Ovary (tissue), 7 donors: ENCODE measurements at regions not wholly inside any gene's neighbourhood (a gene's known extent, or its start where the extent isn't known, plus 50 kb on each side); places are given as distances from the start of the nearest gene placed in this dataset.

Experiments used
- DNase-seq, 5 donors: peaks; one replicate each; pipeline ENCODE4 v3.0.0-alpha.2; 2019 to 2020
- H3K27ac ChIP-seq, 2 donors: fragments of 200-600 bp; one replicate each; pipeline versions ENCODE4 v1.5.1 to v1.8.0; 2019 to 2022
- H3K27me3 ChIP-seq: fragments of 200-600 bp; one replicate; pipeline ENCODE4 v1.8.0; 2022
- H3K36me3 ChIP-seq: fragments of 200-600 bp; sonication (generic); one replicate; pipeline ENCODE4 v1.5.1; 2019
- H3K4me1 ChIP-seq: one replicate; pipeline ENCODE4 v1.8.1; 2013; ENCODE audit warnings: mild to moderate bottlenecking, moderate library complexity; ENCODE audit not compliant: insufficient read depth
- H3K4me3 ChIP-seq: fragments of 200-600 bp; sonication (generic); one replicate; pipeline ENCODE4 v1.5.1; 2017
- H3K9me3 ChIP-seq, 2 donors: fragments of 200-600 bp in 1 of 2; sonication (generic) in 1 of 2; one replicate each; pipeline versions ENCODE4 v1.5.1 to v1.8.1; 2013 to 2019; ENCODE audit warnings: mild to moderate bottlenecking in 1 of 2, moderate library complexity in 1 of 2
- EP300 ChIP-seq: sonication (generic); formaldehyde crosslinking; IDR thresholded peaks from one replicate; pipeline ENCODE4 v1.6.1; 2017; ENCODE audit warnings: antibody characterized with exemption
- POLR2A ChIP-seq: fragments of 450-650 bp; IDR thresholded peaks from one replicate; pipeline ENCODE4 v1.6.1; 2017; ENCODE audit warnings: antibody characterized with exemption, mild to moderate bottlenecking, moderate library complexity
- WGBS, 3 donors: extraction: QIAGEN DNeasy Blood & Tissue Kit in 1 of 3; methylation state at CpG; one replicate each; pipeline versions ENCODE4 v1.1.5 to v1.1.7; 2013 to 2017; 5-methylcytosine and 5-hydroxymethylcytosine counted together
- intact Hi-C, 4 donors: fragments of 100-400 bp; cut with DNase I; formaldehyde crosslinking; loops; one replicate each; pipeline versions ENCODE4 v1.11.0 to v1.15.1; 2022 to 2023
- TF ChIP-seq, protein P1 (sequence below), 3 donors: fragments of 450-650 bp in 2 of 3; fragments of 200-600 bp in 1 of 3; IDR thresholded peaks; one replicate each; pipeline versions ENCODE4 v1.5.1 to v1.8.0; 2016 to 2022; ENCODE audit warnings: antibody characterized with exemption in 3 of 3, mild to moderate bottlenecking in 1 of 3
- donor health status: DM: no; HTN: no; CAD: no; lungs with moderate emphysema.
- donor health status: DM: no; HTN: no; CAD: no.
- donor health status: Bipolar disorder and iron deficiency.
- donor health status: DM: no; HTN: no; CAD: no.
- donor health status: DM: yes; HTN: yes; CAD: no.

DNA sequence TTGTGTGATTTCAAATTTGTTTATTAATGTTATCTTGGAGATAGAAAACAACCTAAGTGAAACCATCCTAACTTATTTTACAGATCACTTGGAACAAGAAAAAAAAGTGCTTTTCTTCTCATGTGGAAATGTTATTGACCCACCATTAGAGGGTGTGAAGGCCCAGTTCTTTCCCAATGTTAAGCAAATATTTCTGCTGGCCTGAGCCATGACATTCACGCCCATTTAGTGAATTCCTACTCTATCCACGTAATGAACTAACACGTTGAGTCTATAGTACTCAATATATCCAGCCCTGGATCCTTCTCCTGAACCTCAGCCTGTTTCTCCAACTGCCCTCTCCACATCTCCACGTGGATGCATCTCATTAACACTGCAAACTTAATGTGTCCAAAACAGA, 180.6 kb upstream of the ZFP64 start:
- intact Hi-C loops = no loop called here
- 54 to 67% (median 55%) methylated on average over 4 of the region's 4 CpGs for WGBS, 3 donors
- Histone ChIP-seq H3K4me1 (no peaks in the 10 kb centered on the region), H3K27ac (no peak overlapping the region), H3K27me3 (no peaks in the 10 kb centered on the region), H3K4me3 (no peak overlapping the region), H3K9me3 (no peaks in the 10 kb centered on the region), H3K36me3 (no peaks in the 10 kb centered on the region)
- no peak for DNase-seq
- TF ChIP-seq, protein P1, sequence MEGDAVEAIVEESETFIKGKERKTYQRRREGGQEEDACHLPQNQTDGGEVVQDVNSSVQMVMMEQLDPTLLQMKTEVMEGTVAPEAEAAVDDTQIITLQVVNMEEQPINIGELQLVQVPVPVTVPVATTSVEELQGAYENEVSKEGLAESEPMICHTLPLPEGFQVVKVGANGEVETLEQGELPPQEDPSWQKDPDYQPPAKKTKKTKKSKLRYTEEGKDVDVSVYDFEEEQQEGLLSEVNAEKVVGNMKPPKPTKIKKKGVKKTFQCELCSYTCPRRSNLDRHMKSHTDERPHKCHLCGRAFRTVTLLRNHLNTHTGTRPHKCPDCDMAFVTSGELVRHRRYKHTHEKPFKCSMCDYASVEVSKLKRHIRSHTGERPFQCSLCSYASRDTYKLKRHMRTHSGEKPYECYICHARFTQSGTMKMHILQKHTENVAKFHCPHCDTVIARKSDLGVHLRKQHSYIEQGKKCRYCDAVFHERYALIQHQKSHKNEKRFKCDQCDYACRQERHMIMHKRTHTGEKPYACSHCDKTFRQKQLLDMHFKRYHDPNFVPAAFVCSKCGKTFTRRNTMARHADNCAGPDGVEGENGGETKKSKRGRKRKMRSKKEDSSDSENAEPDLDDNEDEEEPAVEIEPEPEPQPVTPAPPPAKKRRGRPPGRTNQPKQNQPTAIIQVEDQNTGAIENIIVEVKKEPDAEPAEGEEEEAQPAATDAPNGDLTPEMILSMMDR (IDR thresholded peaks at IDR 0.05) = no peak
- no peak for TF ChIP-seq EP300
- TF ChIP-seq POLR2A = no peak

DNA sequence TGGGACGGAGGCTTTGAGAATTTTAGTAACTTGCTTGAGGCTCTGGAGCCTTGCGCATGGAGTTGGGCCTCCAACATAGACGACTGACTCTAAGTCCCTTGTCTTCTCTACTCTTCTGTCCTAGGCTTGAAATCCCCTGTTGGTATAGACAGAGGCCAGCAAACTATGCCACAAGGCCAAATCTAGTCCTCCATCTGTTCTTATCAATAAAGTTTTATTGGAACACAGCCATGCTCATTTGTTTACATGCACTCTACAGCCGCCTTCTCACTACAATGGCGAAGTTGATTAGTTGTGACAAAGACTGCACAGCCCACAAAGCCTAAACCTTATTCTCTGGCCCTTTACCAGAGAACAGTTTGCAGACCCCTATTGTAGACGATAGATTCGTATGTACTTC, 174.1 kb upstream of the ZFP64 start:
- Histone ChIP-seq H3K27ac (no peak overlapping the region), H3K36me3 (no peaks in the 10 kb centered on the region), H3K9me3 (no peaks in the 10 kb centered on the region), H3K4me3 (no peak overlapping the region), H3K27me3 (no peaks in the 10 kb centered on the region), H3K4me1 (no peaks in the 10 kb centered on the region)
- intact Hi-C loops = no loop called here
- no peak for DNase-seq
- 94 to 96% (median 94%) methylated on average over 7 of the region's 7 CpGs for WGBS, 3 donors
- TF ChIP-seq EP300 (no peak), POLR2A (no peak)
- TF ChIP-seq, protein P1 (IDR thresholded peaks at IDR 0.05) = no peak

DNA sequence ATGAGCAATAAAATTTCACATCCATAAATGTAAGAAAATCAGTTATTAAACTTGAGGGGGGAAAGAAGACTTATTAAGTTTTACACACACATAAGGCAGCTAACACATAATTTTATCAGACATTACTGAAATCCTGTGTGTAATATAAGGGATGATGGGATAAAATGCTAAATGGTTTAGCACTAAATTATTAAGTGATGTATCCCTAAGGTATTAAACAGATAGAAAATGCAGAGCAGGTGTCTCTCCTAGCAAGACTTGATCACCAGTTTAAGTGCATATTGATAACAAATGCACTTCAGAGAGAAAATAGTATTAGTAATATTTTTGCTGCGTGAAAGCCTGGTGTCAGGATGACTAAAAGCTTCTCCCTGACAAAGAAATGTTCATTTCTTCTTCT, 172.8 kb upstream of the ZFP64 start:
- no peak for TF ChIP-seq POLR2A
- TF ChIP-seq EP300 = no peak
- TF ChIP-seq, protein P1 (IDR thresholded peaks at IDR 0.05) = no peak
- H3K27me3 ChIP-seq = no peaks in the 10 kb centered on the region
- no peaks in the 10 kb centered on the region for H3K9me3 ChIP-seq
- no peak for DNase-seq
- H3K36me3 ChIP-seq = no peaks in the 10 kb centered on the region
- intact Hi-C loops = no loop called here
- 60 to 89% (median 80%) methylated on average over 1 of the region's 1 CpG for WGBS, 3 donors
- H3K4me1 ChIP-seq = no peaks in the 10 kb centered on the region
- H3K4me3 ChIP-seq = no peak overlapping the region
- H3K27ac ChIP-seq = no peak overlapping the region

DNA sequence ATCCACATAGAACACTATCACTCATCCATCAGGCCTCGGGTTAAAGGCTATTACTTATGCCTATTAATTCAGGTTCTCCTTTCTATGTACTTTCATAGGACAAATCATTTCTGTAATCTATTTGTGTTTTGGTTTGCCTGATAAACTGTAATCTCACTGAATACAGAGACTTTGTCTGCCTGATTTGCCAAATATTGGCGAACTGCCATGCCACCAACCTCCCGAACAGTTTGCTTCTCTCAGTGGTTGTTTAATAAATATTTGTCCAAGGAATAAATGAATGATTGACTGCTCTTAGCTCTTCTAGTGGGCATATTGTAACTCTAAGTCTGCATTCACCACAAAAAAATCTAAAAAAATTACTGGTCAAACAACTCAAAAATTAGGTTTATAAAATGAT, 170.1 kb upstream of the ZFP64 start:
- WGBS, 3 donors = 82 to 89% (median 85%) methylated on average over 3 of the region's 3 CpGs
- no peaks in the 10 kb centered on the region for H3K4me1 ChIP-seq
- H3K36me3 ChIP-seq = no peaks in the 10 kb centered on the region
- H3K27me3 ChIP-seq = no peaks in the 10 kb centered on the region
- H3K27ac ChIP-seq = no peak overlapping the region
- DNase-seq = no peak
- no peaks in the 10 kb centered on the region for H3K9me3 ChIP-seq
- TF ChIP-seq, protein P1 (IDR thresholded peaks at IDR 0.05) = no peak
- TF ChIP-seq EP300 (no peak), POLR2A (no peak)
- no peak overlapping the region for H3K4me3 ChIP-seq
- intact Hi-C loops = no loop called here

DNA sequence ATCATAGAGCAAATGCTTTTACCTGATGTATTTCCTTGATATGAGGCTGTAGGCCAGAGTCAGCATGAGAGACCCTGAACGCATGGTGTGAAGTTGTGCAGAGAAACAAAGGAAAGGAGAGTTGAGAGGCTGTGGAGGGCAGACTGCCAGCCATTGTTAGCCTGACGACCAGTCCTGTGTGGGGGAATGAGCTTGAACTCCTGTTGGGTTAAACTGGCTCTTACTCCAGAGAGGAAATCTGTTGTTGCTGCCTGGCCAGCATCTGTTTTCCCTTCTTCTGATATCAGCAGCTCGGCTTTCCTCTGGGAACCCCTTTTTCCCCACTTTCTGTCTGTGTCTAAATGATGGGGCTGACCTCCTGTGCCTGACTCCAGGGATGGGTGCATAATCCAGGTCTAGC, 158.2 kb upstream of the ZFP64 start:
- no peaks in the 10 kb centered on the region for H3K4me1 ChIP-seq
- 59 to 71% (median 60%) methylated on average over 3 of the region's 3 CpGs for WGBS, 3 donors
- intact Hi-C loops = no loop called here
- DNase-seq = no peak
- H3K9me3 ChIP-seq = no peaks in the 10 kb centered on the region
- TF ChIP-seq EP300 (no peak), POLR2A (no peak)
- TF ChIP-seq, protein P1 (IDR thresholded peaks at IDR 0.05) = no peak
- H3K4me3 ChIP-seq = no peak overlapping the region
- H3K27me3 ChIP-seq = no peaks in the 10 kb centered on the region
- no peak overlapping the region for H3K27ac ChIP-seq
- no peaks in the 10 kb centered on the region for H3K36me3 ChIP-seq
